HepG2 (cell line): ENCODE measurements at regions not wholly inside any gene's neighbourhood (a gene's known extent, or its start where the extent isn't known, plus 50 kb on each side); places are given as distances from the start of the nearest gene placed in this dataset.

ENCODE experiments used
- ARNT ChIP-seq: fragments of 450-650 bp; IDR thresholded peaks from 2 replicates; pipeline ENCODE4 v1.6.1; 2017
- CSRNP1 ChIP-seq: sonication (generic); formaldehyde crosslinking; IDR thresholded peaks from 2 replicates; pipeline ENCODE4 v1.8.1; 2023; ENCODE audit warnings: mild to moderate bottlenecking, missing genetic modification reagents
- FOXC1 ChIP-seq: sonication (generic); formaldehyde crosslinking; IDR thresholded peaks from 2 replicates; pipeline ENCODE4 v1.8.0; 2022; ENCODE audit warnings: mild to moderate bottlenecking, missing genetic modification reagents, borderline replicate concordance
- HMG20B ChIP-seq: conservative IDR thresholded peaks from 2 replicates; pipeline ENCODE4 v1.6.1; 2016; ENCODE audit warnings: missing genetic modification reagents, missing compliant biosample characterization
- IRF2 ChIP-seq: IDR thresholded peaks from 2 replicates; pipeline ENCODE4 v1.6.1; 2018; ENCODE audit warnings: missing genetic modification reagents, missing compliant biosample characterization
- POLR2G ChIP-seq: fragments of 200-400 bp; formaldehyde crosslinking; IDR thresholded peaks from 2 replicates; pipeline ENCODE4 v1.6.1; 2018; ENCODE audit warnings: mild to moderate bottlenecking, low read depth, low read length, moderate library complexity
- SAP130 ChIP-seq: IDR thresholded peaks from 2 replicates; pipeline ENCODE4 v1.6.1; 2016; ENCODE audit warnings: low read depth
- TFE3 ChIP-seq: IDR thresholded peaks from 2 replicates; pipeline ENCODE4 v1.6.1; 2016
- WIZ ChIP-seq: sonication (generic); formaldehyde crosslinking; IDR thresholded peaks from 2 replicates; pipeline ENCODE4 v1.5.1; 2020; ENCODE audit warnings: mild to moderate bottlenecking, missing genetic modification reagents
- XRCC5 ChIP-seq: fragments of 200-400 bp; formaldehyde crosslinking; optimal IDR thresholded peaks from 2 replicates; pipeline ENCODE3; 2017; ENCODE audit warnings: mild to moderate bottlenecking, low read length
- ZBTB7B ChIP-seq: sonication (generic); formaldehyde crosslinking; IDR thresholded peaks from 2 replicates; pipeline ENCODE4 v1.4.0; 2020; ENCODE audit warnings: missing genetic modification reagents
- ZNF292 ChIP-seq: sonication (generic); formaldehyde crosslinking; IDR thresholded peaks from 2 replicates; pipeline ENCODE4 v1.8.1; 2022; ENCODE audit warnings: mild to moderate bottlenecking, low read depth, missing genetic modification reagents, borderline replicate concordance
- ZNF546 ChIP-seq: sonication (generic); formaldehyde crosslinking; conservative IDR thresholded peaks from 2 replicates; pipeline ENCODE4 v1.8.1; 2023; ENCODE audit warnings: mild to moderate bottlenecking, missing genetic modification reagents
- ZNF607 ChIP-seq: sonication (generic); formaldehyde crosslinking; IDR thresholded peaks from 2 replicates; pipeline ENCODE4 v1.5.1; 2020; ENCODE audit warnings: missing genetic modification reagents, mild to moderate bottlenecking, borderline replicate concordance
- ZNF672 ChIP-seq: sonication (generic); formaldehyde crosslinking; IDR thresholded peaks from 2 replicates; pipeline ENCODE4 v1.8.1; 2022; ENCODE audit warnings: missing genetic modification reagents
- ZNF749 ChIP-seq: sonication (generic); formaldehyde crosslinking; IDR thresholded peaks from 2 replicates; pipeline ENCODE4 v1.8.0; 2022; ENCODE audit warnings: mild to moderate bottlenecking, missing genetic modification reagents, moderate library complexity, borderline replicate concordance
- ZNF75D ChIP-seq: sonication (generic); formaldehyde crosslinking; IDR thresholded peaks from 2 replicates; pipeline ENCODE4 v1.8.1; 2023; ENCODE audit warnings: missing genetic modification reagents, mild to moderate bottlenecking, borderline replicate concordance
- TF ChIP-seq, protein P1 (sequence below): sonication (generic); formaldehyde crosslinking; conservative IDR thresholded peaks from 2 replicates; pipeline ENCODE4 v1.4.0; 2020; ENCODE audit warnings: mild to moderate bottlenecking, missing genetic modification reagents, moderate library complexity
- TF ChIP-seq, protein P2 (sequence below), 2 experiments: sonication (generic) in 1 of 2; formaldehyde crosslinking in 1 of 2; IDR thresholded peaks; 2 replicates each; pipeline versions ENCODE4 v1.4.0 to v1.6.1; 2016 to 2020; ENCODE audit warnings: borderline replicate concordance in 1 of 2, low read depth in 1 of 2, mild to moderate bottlenecking in 1 of 2, missing genetic modification reagents in 1 of 2

- TF ChIP-seq HMG20B (CRISPR knock-in tag) (no peak), IRF2 (CRISPR knock-in tag) (peak; percentile 66), SAP130 (CRISPR knock-in tag) (peak; percentile 60), POLR2G (no peak), WIZ (CRISPR knock-in tag) (no peak), ZNF292 (peak; percentile 47; the same call in 1 of the 2 replicates), ARNT (no peak), ZNF546 (no peak), XRCC5 (peak; percentile 75), ZNF75D (CRISPR knock-in tag) (no peak), ZNF749 (no peak), ZNF672 (CRISPR knock-in tag) (no peak), ZNF607 (CRISPR knock-in tag) (no peak), ZBTB7B (CRISPR knock-in tag) (peak; percentile 42; the same call in 1 of the 2 replicates), TFE3 (CRISPR knock-in tag) (peak; percentile 97), FOXC1 (CRISPR knock-in tag) (no peak), CSRNP1 (CRISPR knock-in tag) (0 out of 2 replicates have a peak, but pooled peaks have one; percentile 19)
- TF ChIP-seq, protein P1, sequence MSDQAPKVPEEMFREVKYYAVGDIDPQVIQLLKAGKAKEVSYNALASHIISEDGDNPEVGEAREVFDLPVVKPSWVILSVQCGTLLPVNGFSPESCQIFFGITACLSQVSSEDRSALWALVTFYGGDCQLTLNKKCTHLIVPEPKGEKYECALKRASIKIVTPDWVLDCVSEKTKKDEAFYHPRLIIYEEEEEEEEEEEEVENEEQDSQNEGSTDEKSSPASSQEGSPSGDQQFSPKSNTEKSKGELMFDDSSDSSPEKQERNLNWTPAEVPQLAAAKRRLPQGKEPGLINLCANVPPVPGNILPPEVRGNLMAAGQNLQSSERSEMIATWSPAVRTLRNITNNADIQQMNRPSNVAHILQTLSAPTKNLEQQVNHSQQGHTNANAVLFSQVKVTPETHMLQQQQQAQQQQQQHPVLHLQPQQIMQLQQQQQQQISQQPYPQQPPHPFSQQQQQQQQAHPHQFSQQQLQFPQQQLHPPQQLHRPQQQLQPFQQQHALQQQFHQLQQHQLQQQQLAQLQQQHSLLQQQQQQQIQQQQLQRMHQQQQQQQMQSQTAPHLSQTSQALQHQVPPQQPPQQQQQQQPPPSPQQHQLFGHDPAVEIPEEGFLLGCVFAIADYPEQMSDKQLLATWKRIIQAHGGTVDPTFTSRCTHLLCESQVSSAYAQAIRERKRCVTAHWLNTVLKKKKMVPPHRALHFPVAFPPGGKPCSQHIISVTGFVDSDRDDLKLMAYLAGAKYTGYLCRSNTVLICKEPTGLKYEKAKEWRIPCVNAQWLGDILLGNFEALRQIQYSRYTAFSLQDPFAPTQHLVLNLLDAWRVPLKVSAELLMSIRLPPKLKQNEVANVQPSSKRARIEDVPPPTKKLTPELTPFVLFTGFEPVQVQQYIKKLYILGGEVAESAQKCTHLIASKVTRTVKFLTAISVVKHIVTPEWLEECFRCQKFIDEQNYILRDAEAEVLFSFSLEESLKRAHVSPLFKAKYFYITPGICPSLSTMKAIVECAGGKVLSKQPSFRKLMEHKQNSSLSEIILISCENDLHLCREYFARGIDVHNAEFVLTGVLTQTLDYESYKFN (CRISPR knock-in tag): peak; percentile 83
- TF ChIP-seq, protein P2, sequence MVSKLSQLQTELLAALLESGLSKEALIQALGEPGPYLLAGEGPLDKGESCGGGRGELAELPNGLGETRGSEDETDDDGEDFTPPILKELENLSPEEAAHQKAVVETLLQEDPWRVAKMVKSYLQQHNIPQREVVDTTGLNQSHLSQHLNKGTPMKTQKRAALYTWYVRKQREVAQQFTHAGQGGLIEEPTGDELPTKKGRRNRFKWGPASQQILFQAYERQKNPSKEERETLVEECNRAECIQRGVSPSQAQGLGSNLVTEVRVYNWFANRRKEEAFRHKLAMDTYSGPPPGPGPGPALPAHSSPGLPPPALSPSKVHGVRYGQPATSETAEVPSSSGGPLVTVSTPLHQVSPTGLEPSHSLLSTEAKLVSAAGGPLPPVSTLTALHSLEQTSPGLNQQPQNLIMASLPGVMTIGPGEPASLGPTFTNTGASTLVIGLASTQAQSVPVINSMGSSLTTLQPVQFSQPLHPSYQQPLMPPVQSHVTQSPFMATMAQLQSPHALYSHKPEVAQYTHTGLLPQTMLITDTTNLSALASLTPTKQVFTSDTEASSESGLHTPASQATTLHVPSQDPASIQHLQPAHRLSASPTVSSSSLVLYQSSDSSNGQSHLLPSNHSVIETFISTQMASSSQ (IDR thresholded peaks at IDR 0.05; ENCODE audit: low read depth): no peak
- TF ChIP-seq, protein P2 (CRISPR knock-in tag; IDR thresholded peaks at IDR 0.05; ENCODE audit: borderline replicate concordance): peak; percentile 62; the same call in 1 of the 2 replicates
These were observed 65.7 kb upstream of the SERPINE2 start (continued) for GRCh38 chr2:224104668-224105386.
